ENCODE measurements at regions not wholly inside any gene's neighbourhood (a gene's known extent, or its start where the extent isn't known, plus 50 kb on each side); places are given as distances from the start of the nearest gene placed in this dataset.

- Histone ChIP-seq H3K36me3 (no peaks in the 10 kb centered on the region), H3K4me3 (no peak overlapping the region), H3K27me3 (no peaks in the 10 kb centered on the region), H3K9me3 (no peaks in the 10 kb centered on the region), H3K4me1 (no peaks in the 10 kb centered on the region), H3K27ac (no peak overlapping the region)
- DNase-seq (ENCODE audit: extremely low spot score in 2 of 2): no peak
- TF ChIP-seq POLR2A (IDR thresholded peaks at IDR 0.05) (no peak), POLR2AphosphoS5 (IDR thresholded peaks at IDR 0.05; ENCODE audit: insufficient read depth in 1 of 2, low read depth in 1 of 2) (no peak)
- TF ChIP-seq, protein P1, sequence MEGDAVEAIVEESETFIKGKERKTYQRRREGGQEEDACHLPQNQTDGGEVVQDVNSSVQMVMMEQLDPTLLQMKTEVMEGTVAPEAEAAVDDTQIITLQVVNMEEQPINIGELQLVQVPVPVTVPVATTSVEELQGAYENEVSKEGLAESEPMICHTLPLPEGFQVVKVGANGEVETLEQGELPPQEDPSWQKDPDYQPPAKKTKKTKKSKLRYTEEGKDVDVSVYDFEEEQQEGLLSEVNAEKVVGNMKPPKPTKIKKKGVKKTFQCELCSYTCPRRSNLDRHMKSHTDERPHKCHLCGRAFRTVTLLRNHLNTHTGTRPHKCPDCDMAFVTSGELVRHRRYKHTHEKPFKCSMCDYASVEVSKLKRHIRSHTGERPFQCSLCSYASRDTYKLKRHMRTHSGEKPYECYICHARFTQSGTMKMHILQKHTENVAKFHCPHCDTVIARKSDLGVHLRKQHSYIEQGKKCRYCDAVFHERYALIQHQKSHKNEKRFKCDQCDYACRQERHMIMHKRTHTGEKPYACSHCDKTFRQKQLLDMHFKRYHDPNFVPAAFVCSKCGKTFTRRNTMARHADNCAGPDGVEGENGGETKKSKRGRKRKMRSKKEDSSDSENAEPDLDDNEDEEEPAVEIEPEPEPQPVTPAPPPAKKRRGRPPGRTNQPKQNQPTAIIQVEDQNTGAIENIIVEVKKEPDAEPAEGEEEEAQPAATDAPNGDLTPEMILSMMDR (IDR thresholded peaks at IDR 0.05): no peak
- intact Hi-C loops (cut with DNase I): no loop called here
These were observed 514.9 kb downstream of the BUD13 start for GRCh38 chr11:116257883-116258282.

DNA sequence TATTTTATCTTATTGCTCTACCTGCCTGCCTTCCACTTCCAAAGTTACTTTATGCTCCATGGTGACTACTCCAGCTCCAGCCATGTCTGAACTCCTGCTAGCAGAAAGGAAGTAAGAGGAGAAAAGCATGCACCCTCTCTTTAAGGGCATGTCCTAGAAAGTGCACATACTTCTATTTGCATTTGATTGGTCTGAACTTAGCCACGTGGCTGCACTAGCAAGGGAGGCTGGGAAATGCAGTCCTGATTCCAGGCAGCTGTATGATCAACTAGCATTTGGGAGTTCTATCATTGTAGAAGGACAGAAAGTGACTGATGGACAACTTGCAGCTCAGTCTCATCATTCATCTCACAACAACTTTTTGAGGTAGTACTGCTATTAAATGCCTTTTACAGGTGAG, 515.7 kb downstream of the BUD13 start:
- no peaks in the 10 kb centered on the region for H3K4me1 ChIP-seq
- H3K27ac ChIP-seq: no peak overlapping the region
- H3K36me3 ChIP-seq: no peaks in the 10 kb centered on the region
- no peaks in the 10 kb centered on the region for H3K9me3 ChIP-seq
- DNase-seq (ENCODE audit: extremely low spot score in 2 of 2): no peak
- H3K4me3 ChIP-seq: no peak overlapping the region
- no peaks in the 10 kb centered on the region for H3K27me3 ChIP-seq
- intact Hi-C loops (cut with DNase I): no loop called here
- TF ChIP-seq POLR2AphosphoS5 (IDR thresholded peaks at IDR 0.05; ENCODE audit: insufficient read depth in 1 of 2, low read depth in 1 of 2) (no peak), POLR2A (IDR thresholded peaks at IDR 0.05) (no peak)
- TF ChIP-seq, protein P1 (IDR thresholded peaks at IDR 0.05): no peak

GRCh38 chr11:116256215-116256614, 516.6 kb downstream of the BUD13 start:
- Histone ChIP-seq H3K4me3 (no peak overlapping the region), H3K27ac (no peak overlapping the region), H3K36me3 (no peaks in the 10 kb centered on the region), H3K27me3 (no peaks in the 10 kb centered on the region), H3K9me3 (no peaks in the 10 kb centered on the region), H3K4me1 (no peaks in the 10 kb centered on the region)
- TF ChIP-seq, protein P1 (IDR thresholded peaks at IDR 0.05): no peak
- TF ChIP-seq POLR2AphosphoS5 (IDR thresholded peaks at IDR 0.05; ENCODE audit: insufficient read depth in 1 of 2, low read depth in 1 of 2): no peak
- no peak for TF ChIP-seq POLR2A (IDR thresholded peaks at IDR 0.05)
- intact Hi-C loops (cut with DNase I): no loop called here
- no peak for DNase-seq (ENCODE audit: extremely low spot score in 2 of 2)

DNA sequence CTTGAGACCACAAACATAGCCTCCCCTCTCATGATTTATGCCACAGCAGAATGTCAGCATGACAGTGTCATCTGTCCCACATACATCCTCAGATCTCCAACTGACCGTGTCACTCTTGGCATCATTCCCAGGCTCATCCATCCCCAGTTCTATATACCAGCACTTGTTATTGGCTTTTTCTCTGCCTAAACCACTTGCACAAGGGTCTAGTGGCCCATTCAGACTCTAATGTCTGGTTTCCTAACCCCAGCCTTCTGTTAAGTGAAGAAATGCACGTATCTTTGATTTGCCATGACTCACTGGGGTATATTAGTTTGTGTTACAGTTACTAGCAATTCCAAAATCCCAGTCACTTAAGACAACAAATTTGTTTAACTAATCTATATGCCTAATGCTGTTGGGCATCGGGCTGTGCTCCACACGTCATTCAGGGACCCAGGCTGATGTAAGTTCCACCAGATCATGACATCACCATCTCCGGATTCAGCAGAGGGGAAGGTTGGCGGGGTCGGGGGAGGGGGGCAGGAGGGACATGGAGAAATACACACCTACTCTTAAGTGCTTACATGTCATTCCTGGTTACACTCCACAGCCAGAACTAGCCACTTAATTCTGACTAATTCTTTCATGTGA, 517.4 kb downstream of the BUD13 start:
- DNase-seq (ENCODE audit: extremely low spot score in 2 of 2): no peak
- Histone ChIP-seq H3K4me3 (no peak overlapping the region), H3K9me3 (no peaks in the 10 kb centered on the region), H3K27ac (no peak overlapping the region), H3K36me3 (no peaks in the 10 kb centered on the region), H3K27me3 (no peaks in the 10 kb centered on the region), H3K4me1 (no peaks in the 10 kb centered on the region)
- intact Hi-C loops (cut with DNase I): no loop called here
- TF ChIP-seq POLR2AphosphoS5 (IDR thresholded peaks at IDR 0.05; ENCODE audit: insufficient read depth in 1 of 2, low read depth in 1 of 2): no peak
- TF ChIP-seq POLR2A (IDR thresholded peaks at IDR 0.05): no peak
- TF ChIP-seq, protein P1 (IDR thresholded peaks at IDR 0.05): no peak

GRCh38 chr11:116250155-116250554, 522.6 kb downstream of the BUD13 start:
- H3K27ac ChIP-seq: no peak overlapping the region
- H3K4me1 ChIP-seq: no peaks in the 10 kb centered on the region
- H3K36me3 ChIP-seq: no peaks in the 10 kb centered on the region
- H3K4me3 ChIP-seq: no peak overlapping the region
- TF ChIP-seq, protein P1 (IDR thresholded peaks at IDR 0.05): no peak
- TF ChIP-seq POLR2AphosphoS5 (IDR thresholded peaks at IDR 0.05; ENCODE audit: insufficient read depth in 1 of 2, low read depth in 1 of 2) (no peak), POLR2A (IDR thresholded peaks at IDR 0.05) (no peak)
- no peak for DNase-seq (ENCODE audit: extremely low spot score in 2 of 2)
- H3K27me3 ChIP-seq: no peaks in the 10 kb centered on the region
- H3K9me3 ChIP-seq: no peaks in the 10 kb centered on the region
- intact Hi-C loops (cut with DNase I): no loop called here
